Endothelial cell of umbilical vein (primary cell): ENCODE measurements at regions not wholly inside any gene's neighbourhood (a gene's known extent, or its start where the extent isn't known, plus 50 kb on each side); places are given as distances from the start of the nearest gene placed in this dataset.

Experiments used
- BruUV-seq: library from RNA; stranded (reverse); fragments of 400-500 nt; replicated peaks from 2 replicates; lab custom pipeline; 2021; lab: Mats Ljungman, UMichigan
- CTCF ChIA-PET: fragments of 300-600, 350-600 bp; sonication (Branson Sonifier 250); formaldehyde crosslinking; loops from one replicate; lab custom pipeline; 2021; ENCODE audit warnings: antibody characterized with exemption, inconsistent platforms; lab: Charles Lee
- POLR2A ChIA-PET: fragments of 300-600, 350-600 bp; sonication (Branson Sonifier 250); formaldehyde crosslinking; loops from one replicate; lab custom pipeline; 2021; ENCODE audit warnings: antibody characterized with exemption, inconsistent platforms; lab: Charles Lee
- DNase-seq: peaks from one replicate; pipeline ENCODE4 v3.0.0-alpha.2; 2011; ENCODE audit warnings: low read depth, low spot score
- FAIRE-seq: peaks from 2 replicates; lab custom pipeline; 2011; peaks lifted over from hg19 to GRCh38; lab: Jason Lieb, UNC
- H2AFZ ChIP-seq: 2 replicates; pipeline ENCODE4 v1.6.0; 2012; ENCODE audit warnings: low read depth, low read length, control low read depth, inconsistent platforms
- H3K27ac ChIP-seq: 2 replicates; pipeline ENCODE4 v1.5.1; 2011; ENCODE audit warnings: low read depth, mild to moderate bottlenecking, control low read depth, low read length, moderate library complexity; ENCODE audit not compliant: insufficient read depth
- H3K27me3 ChIP-seq, 2 experiments: 2 replicates each; pipeline versions ENCODE4 v1.6.0 to v1.6.1; 2011; ENCODE audit warnings: low read length in 2 of 2, mixed read lengths in 1 of 2; ENCODE audit not compliant: control insufficient read depth in 2 of 2, insufficient read depth in 2 of 2
- H3K36me3 ChIP-seq, 2 experiments: 2 replicates in 1 of 2; 3 replicates in 1 of 2; pipeline ENCODE4 v1.5.1; 2011; ENCODE audit warnings: low read length in 2 of 2, mild to moderate bottlenecking in 1 of 2, moderate library complexity in 1 of 2; ENCODE audit not compliant: control insufficient read depth in 2 of 2, insufficient read depth in 2 of 2; ENCODE audit errors: extremely low read depth in 1 of 2
- H3K4me1 ChIP-seq: 3 replicates; pipeline ENCODE4 v1.5.1; 2011; ENCODE audit warnings: mild to moderate bottlenecking, low read length; ENCODE audit not compliant: control insufficient read depth, insufficient read depth; ENCODE audit errors: extremely low read depth
- H3K4me2 ChIP-seq: 2 replicates; pipeline ENCODE4 v1.6.1; 2011; ENCODE audit warnings: low read length, control low read depth, mixed read lengths; ENCODE audit not compliant: insufficient read depth
- H3K4me3 ChIP-seq, 3 experiments: fragments of 200-600 bp in 1 of 3; sonication (generic), shearing (Covaris generic) in 1 of 3; replicated peaks in 1 of 3; 2 replicates each; pipeline ENCODE4 v1.5.1; 2011 to 2016; ENCODE audit warnings: control low read depth in 3 of 3, low read length in 3 of 3, mild to moderate bottlenecking in 2 of 3, inconsistent platforms in 1 of 3, low read depth in 1 of 3, moderate library complexity in 1 of 3; ENCODE audit not compliant: insufficient read depth in 1 of 3
- H3K79me2 ChIP-seq: 2 replicates; pipeline ENCODE4 v1.6.0; 2012; ENCODE audit warnings: low read length, inconsistent platforms; ENCODE audit not compliant: control insufficient read depth, insufficient read depth
- H3K9ac ChIP-seq: replicated peaks from 2 replicates; pipeline ENCODE3; 2011; ENCODE audit warnings: low read length, control low read depth; ENCODE audit not compliant: insufficient read depth; ENCODE audit errors: extremely low read depth
- H3K9me1 ChIP-seq: replicated peaks from 3 replicates; pipeline ENCODE4 v1.6.0; 2011; ENCODE audit warnings: mild to moderate bottlenecking, low read length; ENCODE audit not compliant: control insufficient read depth, insufficient read depth; ENCODE audit errors: extremely low read depth
- H3K9me3 ChIP-seq: replicated peaks from 2 replicates; pipeline ENCODE4 v1.5.1; 2012; ENCODE audit warnings: low read length, inconsistent platforms; ENCODE audit not compliant: control insufficient read depth, insufficient read depth
- H4K20me1 ChIP-seq: replicated peaks from 2 replicates; pipeline ENCODE3; 2011; ENCODE audit warnings: mild to moderate bottlenecking, low read length; ENCODE audit not compliant: control insufficient read depth, insufficient read depth; ENCODE audit errors: extremely low read depth
- EZH2 ChIP-seq: IDR thresholded peaks from 2 replicates; pipeline ENCODE4 v1.6.1; 2012; ENCODE audit warnings: borderline replicate concordance, low read depth, mild to moderate bottlenecking, moderate library complexity, low read length, inconsistent platforms; ENCODE audit not compliant: severe bottlenecking
- FOS ChIP-seq: IDR thresholded peaks from 2 replicates; pipeline ENCODE4 v1.6.1; 2011; ENCODE audit warnings: mild to moderate bottlenecking, low read length, moderate library complexity, borderline replicate concordance; ENCODE audit not compliant: insufficient read depth
- GATA2 ChIP-seq: IDR thresholded peaks from 2 replicates; pipeline ENCODE4 v1.7.0; 2011; ENCODE audit warnings: low read depth, mild to moderate bottlenecking, moderate library complexity, mixed read lengths, low read length; ENCODE audit not compliant: insufficient read length, insufficient read depth
- JUN ChIP-seq: IDR thresholded peaks from 2 replicates; pipeline ENCODE4 v1.6.1; 2011; ENCODE audit warnings: borderline replicate concordance, low read depth; ENCODE audit not compliant: insufficient read length, insufficient read depth
- MYC ChIP-seq: IDR thresholded peaks from one replicate; pipeline ENCODE4 v1.6.1; 2011; ENCODE audit warnings: mild to moderate bottlenecking, low read depth, low read length
- POLR2A ChIP-seq: IDR thresholded peaks from 2 replicates; pipeline ENCODE4 v1.6.1; 2012; ENCODE audit warnings: low read depth, mild to moderate bottlenecking, control low read depth, low read length
- POLR2AphosphoS5 ChIP-seq: IDR thresholded peaks from 2 replicates; pipeline ENCODE4 v1.6.1; 2012; ENCODE audit warnings: low read depth, mild to moderate bottlenecking, control low read depth, low read length, moderate library complexity; ENCODE audit not compliant: insufficient read depth
- dilution Hi-C: fragments of 300-500 bp; cut with MboI; formaldehyde crosslinking; loops from one replicate; pipeline ENCODE4 v1.15.0; 2019; ENCODE audit warnings: low sequenced_read_pairs; ENCODE audit not compliant: extremely low pct_ligation_motif_present
- intact Hi-C: fragments of 100-400 bp; cut with micrococcal nuclease; formaldehyde crosslinking; loops from one replicate; pipeline ENCODE4 v1.10.0; 2022
- TF ChIP-seq, protein P1 (sequence below): IDR thresholded peaks from 2 replicates; pipeline ENCODE4 v1.6.1; 2011; ENCODE audit not compliant: insufficient read depth, insufficient read length
- TF ChIP-seq, protein P2 (sequence below), 2 donors: IDR thresholded peaks; 1 replicate in 1 of 2; 2 replicates in 1 of 2; pipeline ENCODE4 v1.5.1; 2011; ENCODE audit warnings: low read length in 2 of 2, mild to moderate bottlenecking in 2 of 2, moderate library complexity in 2 of 2, control low read depth in 1 of 2, inconsistent platforms in 1 of 2, low read depth in 1 of 2; ENCODE audit not compliant: insufficient read depth in 1 of 2; ENCODE audit errors: extremely low read depth in 1 of 2

DNA sequence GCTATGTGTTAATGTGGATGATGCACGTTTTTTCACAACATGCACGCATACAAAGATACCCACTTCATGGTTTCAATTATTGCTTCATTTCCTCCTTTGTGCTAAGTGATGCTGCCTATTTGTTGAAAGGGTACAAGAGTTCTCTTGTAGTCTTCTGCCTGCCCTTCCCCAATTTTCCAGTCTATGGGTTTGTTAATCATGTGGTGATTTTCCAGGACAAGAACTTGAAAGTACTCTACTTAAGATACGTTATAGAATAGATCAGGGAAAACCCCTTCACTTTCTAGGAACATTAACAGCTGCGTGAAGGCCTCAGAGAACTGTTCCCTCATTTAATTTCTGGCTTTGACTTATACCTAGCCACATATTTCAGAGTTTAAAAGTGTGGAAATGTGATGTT lies 52.1 kb upstream of the SLC44A3 start:
- no peak for FAIRE-seq
- POLR2A ChIA-PET = no interaction called here

More for the DNA sequence above, 52.1 kb upstream of the SLC44A3 start:
- Histone ChIP-seq H3K79me2 (no peaks in the 10 kb centered on the region), H3K4me3 (no peak overlapping the region), H3K36me3 (no peaks in the 10 kb centered on the region), H3K9me3 (no peaks in the 10 kb centered on the region), H4K20me1 (no peaks in the 10 kb centered on the region), H3K4me1 (no peaks in the 10 kb centered on the region), H3K9me1 (no peaks in the 10 kb centered on the region), H2AFZ (no peak overlapping the region), H3K9ac (no peak overlapping the region), H3K4me2 (no peak overlapping the region), H3K27me3 (peaks cover 7 to 8% of the 10 kb centered on the region in 2 experiments), H3K27ac (no peak overlapping the region)
- intact Hi-C loops (no loop called here), dilution Hi-C loops (no loop called here)
- no peak for TF ChIP-seq POLR2A
- TF ChIP-seq JUN = no peak
- TF ChIP-seq, protein P1, sequence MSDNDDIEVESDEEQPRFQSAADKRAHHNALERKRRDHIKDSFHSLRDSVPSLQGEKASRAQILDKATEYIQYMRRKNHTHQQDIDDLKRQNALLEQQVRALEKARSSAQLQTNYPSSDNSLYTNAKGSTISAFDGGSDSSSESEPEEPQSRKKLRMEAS = no peak
- no peak for TF ChIP-seq POLR2AphosphoS5
- TF ChIP-seq EZH2 = no peak
- no peak for TF ChIP-seq FOS
- TF ChIP-seq MYC = no peak
- no peak for TF ChIP-seq GATA2
- TF ChIP-seq, protein P2, sequence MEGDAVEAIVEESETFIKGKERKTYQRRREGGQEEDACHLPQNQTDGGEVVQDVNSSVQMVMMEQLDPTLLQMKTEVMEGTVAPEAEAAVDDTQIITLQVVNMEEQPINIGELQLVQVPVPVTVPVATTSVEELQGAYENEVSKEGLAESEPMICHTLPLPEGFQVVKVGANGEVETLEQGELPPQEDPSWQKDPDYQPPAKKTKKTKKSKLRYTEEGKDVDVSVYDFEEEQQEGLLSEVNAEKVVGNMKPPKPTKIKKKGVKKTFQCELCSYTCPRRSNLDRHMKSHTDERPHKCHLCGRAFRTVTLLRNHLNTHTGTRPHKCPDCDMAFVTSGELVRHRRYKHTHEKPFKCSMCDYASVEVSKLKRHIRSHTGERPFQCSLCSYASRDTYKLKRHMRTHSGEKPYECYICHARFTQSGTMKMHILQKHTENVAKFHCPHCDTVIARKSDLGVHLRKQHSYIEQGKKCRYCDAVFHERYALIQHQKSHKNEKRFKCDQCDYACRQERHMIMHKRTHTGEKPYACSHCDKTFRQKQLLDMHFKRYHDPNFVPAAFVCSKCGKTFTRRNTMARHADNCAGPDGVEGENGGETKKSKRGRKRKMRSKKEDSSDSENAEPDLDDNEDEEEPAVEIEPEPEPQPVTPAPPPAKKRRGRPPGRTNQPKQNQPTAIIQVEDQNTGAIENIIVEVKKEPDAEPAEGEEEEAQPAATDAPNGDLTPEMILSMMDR (IDR thresholded peaks at IDR 0.05; ENCODE audit: extremely low read depth in 1 of 2, insufficient read depth in 1 of 2, low read depth in 1 of 2, low read length in 2 of 2) = no peak
- DNase-seq = no peak
- no TSS peak for BruUV-seq
- CTCF ChIA-PET = no interaction called here
